Heart right ventricle (tissue), 16 donors: ENCODE measurements at regions not wholly inside any gene's neighbourhood (a gene's known extent, or its start where the extent isn't known, plus 50 kb on each side); places are given as distances from the start of the nearest gene placed in this dataset.

Experiments
- ATAC-seq, 8 donors: fragments of 200-7000 bp; cut with Tn5 transposase; one replicate each; pipeline ENCODE4 v1.9.1; 2020; ENCODE audit warnings: mild to moderate bottlenecking in 8 of 8, moderate library complexity in 8 of 8, moderate number of reproducible peaks in 1 of 8
- DNase-seq, 2 donors: peaks; one replicate each; pipeline ENCODE4 v3.0.0-alpha.2; 2020
- H3K27ac ChIP-seq, 10 donors: fragments of 200-600 bp; sonication (generic) in 2 of 10; one replicate each; pipeline versions ENCODE4 v1.5.0 to v1.8.0; 2020 to 2022; ENCODE audit warnings: mild to moderate bottlenecking in 3 of 10
- H3K27me3 ChIP-seq, 7 donors: fragments of 200-600 bp; one replicate each; pipeline ENCODE4 v1.8.0; 2021 to 2022; ENCODE audit warnings: mild to moderate bottlenecking in 2 of 7
- H3K36me3 ChIP-seq, 9 donors: fragments of 200-600 bp; sonication (generic) in 1 of 9; one replicate each; pipeline versions ENCODE4 v1.5.0 to v1.8.0; 2020 to 2022; ENCODE audit warnings: mild to moderate bottlenecking in 2 of 9
- H3K4me1 ChIP-seq, 9 donors: fragments of 200-600 bp; sonication (generic) in 1 of 9; one replicate each; pipeline versions ENCODE4 v1.5.0 to v1.8.0; 2020 to 2022; ENCODE audit warnings: mild to moderate bottlenecking in 4 of 9
- H3K4me3 ChIP-seq, 10 donors: fragments of 200-600 bp; sonication (generic) in 2 of 10; one replicate each; pipeline versions ENCODE4 v1.5.0 to v1.8.0; 2020 to 2022; ENCODE audit warnings: mild to moderate bottlenecking in 7 of 10, moderate library complexity in 2 of 10
- H3K9me3 ChIP-seq, 11 donors: fragments of 200-600 bp in 10 of 11; sonication (generic) in 2 of 11; one replicate each; pipeline versions ENCODE4 v1.5.0 to v1.8.0; 2013 to 2022; ENCODE audit warnings: mild to moderate bottlenecking in 2 of 11, control low read depth in 1 of 11, moderate library complexity in 1 of 11
- WGBS, 2 donors: extraction: QIAGEN DNeasy Blood & Tissue Kit; methylation state at CpG; one replicate each; pipeline ENCODE4 v1.1.7; 2013; ENCODE audit warnings: inconsistent platforms in 1 of 2; 5-methylcytosine and 5-hydroxymethylcytosine counted together
- intact Hi-C, 10 donors: fragments of 100-400 bp; cut with DNase I; formaldehyde crosslinking; loops; one replicate each; pipeline versions ENCODE4 v1.11.1 to v1.14.2; 2022
- TF ChIP-seq, protein P1 (sequence below), 9 donors: fragments of 200-600 bp; sonication (generic) in 2 of 9; IDR thresholded peaks; one replicate each; pipeline versions ENCODE4 v1.5.0 to v1.8.0; 2021 to 2022; ENCODE audit warnings: antibody characterized with exemption in 9 of 9, mild to moderate bottlenecking in 5 of 9, moderate library complexity in 1 of 9
- donor health status: Arrhythmogenic right ventricular cardiomyopathy.
- donor health status: ischemic (EF 13 %, LVEDD 7.1; RV severe dilation, severe dysfunction).
- donor health status: healthy with polysubstance abuse.
- donor health status: DM: no; HTN: yes; CAD: no.
- donor health status: DM: no; HTN: no; CAD: no.
- donor health status: ischemic (EF 25% LVEDD 6.9; RV normal size, moderate dysfunction).
- donor health status: ischemic (EF 25% LVEDD 5.7; RV mildly dilated, moderate dysfunction).
- donor health status: healthy.
- donor health status: DM: yes; HTN: yes; CAD: no.
- donor health status: Ischemic cardiomyopathy.
- donor health status: ischemic (EF 35%, LVEDD 5.7; RV mildly dilated, moderate dysfunction).
- donor health status: nonischemic (EF 11% LVEDD 7.7; RV severe dilation, severe dysfunction).
- donor health status: DM: yes; HTN: yes; CAD: no.
- donor health status: PGD.
- donor health status: ischemic (EF 29% LVEDD 5.4; RV normal size, mild dysfunction).
- donor health status: nonischemic (EF 23%, LVEDD 6.1; RV moderate dilation, normal function).

DNA sequence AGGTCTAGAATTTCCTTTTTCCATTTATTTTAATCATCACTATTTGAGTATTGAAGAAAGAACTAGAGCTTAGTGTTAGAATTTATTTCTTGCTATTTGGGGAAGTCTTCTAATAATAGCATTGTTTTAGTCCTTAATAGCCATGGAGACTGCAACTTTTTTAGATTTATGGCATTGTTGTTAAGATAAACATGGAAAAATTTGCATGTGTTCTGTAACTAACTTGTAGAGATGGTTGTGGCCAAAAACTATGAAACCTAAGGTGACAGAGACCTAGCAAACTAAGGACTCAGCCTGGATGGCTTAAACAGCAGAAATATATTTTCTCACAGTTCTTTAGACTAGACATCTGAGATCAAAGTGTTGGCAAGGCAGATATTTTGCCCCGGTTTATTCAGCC lies 246.4 kb downstream of the SPRY2 start:
- H3K36me3 ChIP-seq: no peaks in the 10 kb centered on the region
- peaks cover 0 to 5% (median 0%) of the 10 kb centered on the region in 11 donors for H3K9me3 ChIP-seq
- intact Hi-C loops: no loop called here
- no peak for DNase-seq
- H3K27me3 ChIP-seq: no peaks in the 10 kb centered on the region
- H3K27ac ChIP-seq: no peak overlapping the region
- WGBS, 2 donors: 75 to 82% methylated on average over 1 of the region's 1 CpG
- TF ChIP-seq, protein P1, sequence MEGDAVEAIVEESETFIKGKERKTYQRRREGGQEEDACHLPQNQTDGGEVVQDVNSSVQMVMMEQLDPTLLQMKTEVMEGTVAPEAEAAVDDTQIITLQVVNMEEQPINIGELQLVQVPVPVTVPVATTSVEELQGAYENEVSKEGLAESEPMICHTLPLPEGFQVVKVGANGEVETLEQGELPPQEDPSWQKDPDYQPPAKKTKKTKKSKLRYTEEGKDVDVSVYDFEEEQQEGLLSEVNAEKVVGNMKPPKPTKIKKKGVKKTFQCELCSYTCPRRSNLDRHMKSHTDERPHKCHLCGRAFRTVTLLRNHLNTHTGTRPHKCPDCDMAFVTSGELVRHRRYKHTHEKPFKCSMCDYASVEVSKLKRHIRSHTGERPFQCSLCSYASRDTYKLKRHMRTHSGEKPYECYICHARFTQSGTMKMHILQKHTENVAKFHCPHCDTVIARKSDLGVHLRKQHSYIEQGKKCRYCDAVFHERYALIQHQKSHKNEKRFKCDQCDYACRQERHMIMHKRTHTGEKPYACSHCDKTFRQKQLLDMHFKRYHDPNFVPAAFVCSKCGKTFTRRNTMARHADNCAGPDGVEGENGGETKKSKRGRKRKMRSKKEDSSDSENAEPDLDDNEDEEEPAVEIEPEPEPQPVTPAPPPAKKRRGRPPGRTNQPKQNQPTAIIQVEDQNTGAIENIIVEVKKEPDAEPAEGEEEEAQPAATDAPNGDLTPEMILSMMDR (IDR thresholded peaks at IDR 0.05): no peak
- ATAC-seq: no peak
- H3K4me3 ChIP-seq: no peak overlapping the region
- no peaks in the 10 kb centered on the region for H3K4me1 ChIP-seq

DNA sequence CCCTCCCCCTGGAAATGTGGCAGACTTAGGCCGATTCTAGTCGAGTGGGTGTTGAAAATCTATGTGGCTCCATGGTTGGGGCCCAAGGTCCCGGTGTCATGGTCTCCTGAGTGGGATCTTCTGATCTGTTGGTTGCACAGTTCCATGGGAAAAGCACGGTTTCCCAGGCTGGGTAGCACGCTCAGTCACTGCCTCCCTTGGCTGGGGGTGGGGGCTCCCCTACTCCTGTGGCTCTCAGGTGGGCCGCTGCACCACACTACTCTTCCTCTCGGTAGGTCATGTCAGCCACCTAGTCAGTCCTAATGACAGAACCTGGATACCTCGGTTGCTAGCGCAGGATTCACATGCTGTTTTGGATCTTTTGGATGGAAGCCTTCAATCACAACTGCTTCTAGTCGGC lies 247.0 kb downstream of the SPRY2 start:
- peaks cover 0 to 5% (median 0%) of the 10 kb centered on the region in 11 donors for H3K9me3 ChIP-seq
- no peaks in the 10 kb centered on the region for H3K36me3 ChIP-seq
- ATAC-seq (no peak), DNase-seq (no peak)
- H3K4me1 ChIP-seq: no peaks in the 10 kb centered on the region
- H3K27me3 ChIP-seq: no peaks in the 10 kb centered on the region
- H3K4me3 ChIP-seq: no peak overlapping the region
- TF ChIP-seq, protein P1 (IDR thresholded peaks at IDR 0.05): no peak
- H3K27ac ChIP-seq: no peak overlapping the region
- 94 to 96% methylated on average over 10 of the region's 10 CpGs for WGBS, 2 donors
- intact Hi-C loops: no loop called here

DNA sequence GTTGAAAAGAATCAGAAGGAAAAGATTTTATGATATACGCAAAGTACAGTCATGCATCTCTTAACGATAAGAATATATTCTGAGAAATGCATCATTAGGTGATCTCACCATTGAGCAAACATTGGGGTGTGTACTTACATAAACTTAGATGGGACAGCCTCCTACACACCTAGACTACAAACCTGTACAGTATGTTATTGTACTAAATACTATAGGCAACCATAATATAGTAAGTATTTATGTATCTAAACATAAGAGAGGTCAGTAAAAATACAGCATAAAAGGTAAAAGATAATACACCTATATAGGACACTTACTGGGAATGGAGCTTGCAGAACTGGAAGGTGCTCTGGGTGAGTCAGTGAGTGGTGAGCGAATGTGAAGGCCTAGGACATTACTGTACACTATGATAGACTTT lies 254.6 kb downstream of the SPRY2 start:
- Histone ChIP-seq H3K4me3 (no peak overlapping the region), H3K27me3 (no peaks in the 10 kb centered on the region), H3K9me3 (no peaks in the 10 kb centered on the region), H3K36me3 (no peaks in the 10 kb centered on the region), H3K27ac (no peak overlapping the region), H3K4me1 (peaks cover 0 to 22% (median 19%) of the 10 kb centered on the region in 9 donors)
- intact Hi-C loops: no loop called here
- DNase-seq (no peak), ATAC-seq (no peak)
- 98 to 99% methylated on average over 3 of the region's 3 CpGs for WGBS, 2 donors
- TF ChIP-seq, protein P1 (IDR thresholded peaks at IDR 0.05): no peak

DNA sequence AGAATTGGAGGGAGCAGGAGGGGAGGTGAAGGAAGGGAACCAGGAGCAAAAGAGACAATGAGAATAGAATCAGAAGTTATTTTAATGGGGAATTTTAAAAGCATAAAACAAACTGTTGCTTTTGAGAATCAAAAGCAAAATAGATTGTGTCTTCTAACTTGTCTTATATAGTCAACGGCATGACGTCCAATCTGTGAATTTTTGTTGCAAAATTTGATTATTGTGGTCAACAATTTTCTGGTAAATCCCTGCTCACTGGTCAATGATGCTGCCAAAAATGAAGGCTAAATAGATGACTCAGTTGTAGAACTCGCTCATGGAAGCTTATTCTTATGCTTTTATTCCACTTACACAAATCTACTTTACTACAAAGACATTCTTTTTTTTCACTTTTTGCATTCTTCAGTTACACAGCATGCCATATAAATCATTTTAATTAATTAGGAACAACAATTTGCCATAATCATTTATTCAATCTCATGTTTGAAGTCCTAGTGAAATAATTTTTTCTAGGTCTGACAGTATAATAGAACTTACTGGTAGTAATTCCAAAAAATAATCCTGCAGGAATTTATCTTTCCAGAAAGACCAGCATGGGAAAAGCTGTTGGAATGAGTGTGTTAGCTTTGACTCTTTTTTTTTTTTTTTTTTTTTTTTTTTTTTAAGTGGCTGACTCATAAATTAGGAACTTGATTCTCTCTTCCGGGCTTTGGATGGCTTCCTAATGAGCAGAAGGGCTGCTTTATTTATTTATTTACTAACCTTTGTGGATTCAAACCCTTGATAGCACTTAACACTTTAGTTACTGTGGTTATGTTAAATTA lies 256.9 kb downstream of the SPRY2 start:
- TF ChIP-seq, protein P1 (IDR thresholded peaks at IDR 0.05): no peak
- intact Hi-C loops: no loop called here
- ATAC-seq (peak in 7 of 8 donors; percentile 28 to 78 (median 50)), DNase-seq (no peak)
- Histone ChIP-seq H3K4me3 (peak overlapping the region in 2 of 10 donors; percentile 5 to 11), H3K9me3 (no peaks in the 10 kb centered on the region), H3K4me1 (peaks cover 0 to 22% (median 19%) of the 10 kb centered on the region in 9 donors), H3K36me3 (no peaks in the 10 kb centered on the region), H3K27ac (peak overlapping the region in 7 of 10 donors; percentile 20 to 73 (median 51)), H3K27me3 (no peaks in the 10 kb centered on the region)
- 27 to 37% methylated on average over 4 of the region's 4 CpGs for WGBS, 2 donors
